DND-41 (cell line): ENCODE measurements at regions not wholly inside any gene's neighbourhood (a gene's known extent, or its start where the extent isn't known, plus 50 kb on each side); places are given as distances from the start of the nearest gene placed in this dataset.

Experiments used
- ATAC-seq: fragments of 200-7000 bp; cut with Tn5 transposase; 3 replicates; pipeline ENCODE4 v1.9.1; 2021; ENCODE audit warnings: low read depth; ENCODE audit not compliant: insufficient read depth
- DNase-seq: peaks from one replicate; pipeline ENCODE4 v3.0.0-alpha.2; 2020
- H2AFZ ChIP-seq: 2 replicates; pipeline ENCODE4 v1.6.0; 2012; ENCODE audit warnings: low read depth, low read length
- H3K27ac ChIP-seq: 2 replicates; pipeline ENCODE4 v1.5.1; 2012; ENCODE audit warnings: low read length, inconsistent platforms
- H3K27me3 ChIP-seq: fragments of 200-600 bp; sonication (generic); 2 replicates; pipeline ENCODE4 v1.6.0; 2012; ENCODE audit warnings: low read length, mild to moderate bottlenecking, inconsistent platforms; ENCODE audit not compliant: insufficient read depth, poor library complexity
- H3K36me3 ChIP-seq: 2 replicates; pipeline ENCODE4 v1.5.1; 2012; ENCODE audit warnings: low read length, inconsistent platforms; ENCODE audit not compliant: insufficient read depth
- H3K4me1 ChIP-seq: 2 replicates; pipeline ENCODE4 v1.5.1; 2012; ENCODE audit warnings: mild to moderate bottlenecking, low read length; ENCODE audit not compliant: insufficient read depth
- H3K4me2 ChIP-seq: 2 replicates; pipeline ENCODE4 v1.6.0; 2012; ENCODE audit warnings: mild to moderate bottlenecking, moderate library complexity, low read length, inconsistent platforms; ENCODE audit not compliant: insufficient read depth
- H3K4me3 ChIP-seq, 2 experiments: fragments of 200-600 bp in 1 of 2; shearing (Covaris generic) in 1 of 2; 2 replicates each; pipeline ENCODE4 v1.5.1; 2012 to 2016; ENCODE audit warnings: inconsistent platforms in 2 of 2, low read length in 2 of 2, mild to moderate bottlenecking in 2 of 2, low read depth in 1 of 2, moderate library complexity in 1 of 2
- H3K79me2 ChIP-seq: 2 replicates; pipeline ENCODE4 v1.6.0; 2012; ENCODE audit warnings: low read length, inconsistent platforms; ENCODE audit not compliant: insufficient read depth
- H3K9ac ChIP-seq: 2 replicates; pipeline ENCODE4 v1.6.0; 2012; ENCODE audit warnings: low read depth, mild to moderate bottlenecking, inconsistent platforms, low read length, moderate library complexity
- H3K9me3 ChIP-seq: 2 replicates; pipeline ENCODE4 v1.5.1; 2012; ENCODE audit warnings: low read length, moderate library complexity, mild to moderate bottlenecking, inconsistent platforms; ENCODE audit not compliant: insufficient read depth, severe bottlenecking
- H4K20me1 ChIP-seq: 2 replicates; pipeline ENCODE4 v1.6.0; 2012; ENCODE audit warnings: low read length; ENCODE audit not compliant: insufficient read depth
- EZH2 ChIP-seq: IDR thresholded peaks from 3 replicates; pipeline ENCODE4 v1.6.1; 2012; ENCODE audit warnings: borderline replicate concordance, low read depth, mild to moderate bottlenecking, moderate library complexity, low read length, inconsistent platforms; ENCODE audit not compliant: severe bottlenecking
- TF ChIP-seq, protein P1 (sequence below): IDR thresholded peaks from 2 replicates; pipeline ENCODE4 v1.5.1; 2012; ENCODE audit warnings: borderline replicate concordance, low read length, moderate library complexity, mild to moderate bottlenecking; ENCODE audit not compliant: poor library complexity, severe bottlenecking; ENCODE audit errors: extremely low read depth

DNA sequence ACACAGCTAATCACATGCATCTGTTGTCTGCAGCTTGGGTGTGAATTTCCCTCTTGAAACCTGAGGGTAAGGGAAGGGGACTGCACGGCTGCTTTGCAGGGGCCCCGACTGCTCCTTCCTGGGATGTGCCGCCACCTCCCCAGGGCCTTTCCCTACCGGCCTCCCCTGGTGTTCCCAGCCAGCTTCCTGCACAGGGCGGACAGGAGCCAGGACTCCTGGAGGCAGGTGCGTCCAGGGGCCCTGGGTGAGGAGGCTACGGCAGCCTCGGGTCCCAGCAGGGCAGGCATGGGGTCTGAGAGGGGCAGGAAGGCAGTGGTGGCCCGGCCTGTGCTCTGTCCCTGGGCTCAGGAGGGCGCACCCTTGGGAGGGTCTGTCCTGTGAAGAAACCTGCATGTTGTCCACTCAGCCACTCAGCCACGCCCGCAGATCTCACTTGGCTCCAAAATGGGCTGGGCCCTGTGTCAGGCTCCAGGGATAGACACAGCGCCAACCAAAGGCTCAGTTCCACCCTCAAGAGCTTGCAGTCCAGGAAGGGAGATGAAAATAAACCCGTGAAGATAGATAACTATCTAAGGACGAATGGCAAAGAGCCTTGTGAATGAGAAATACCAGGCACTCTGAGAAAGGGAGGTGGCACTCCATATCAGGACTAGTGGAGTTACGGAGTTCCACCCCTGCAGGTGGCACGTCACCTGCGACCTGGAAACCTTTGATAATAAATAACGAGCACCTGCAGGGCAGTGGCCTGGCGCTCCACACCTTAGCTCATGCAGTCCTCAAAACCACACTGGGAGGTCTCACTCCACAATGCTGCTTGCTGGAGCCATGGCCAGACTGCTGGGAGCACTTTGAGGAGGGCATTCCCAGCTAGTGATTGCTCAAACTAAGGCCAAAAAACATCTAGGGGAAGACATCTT lies 427.4 kb downstream of the AACS start:
- no peaks in the 10 kb centered on the region for H3K9me3 ChIP-seq
- H3K27ac ChIP-seq, result no peak overlapping the region
- ATAC-seq, result no peak
- no peaks in the 10 kb centered on the region for H4K20me1 ChIP-seq
- H3K4me2 ChIP-seq, result no peak overlapping the region
- no peaks in the 10 kb centered on the region for H3K79me2 ChIP-seq
- H3K36me3 ChIP-seq, result no peaks in the 10 kb centered on the region
- TF ChIP-seq EZH2, result no peak
- DNase-seq, result no peak
- H3K4me1 ChIP-seq, result no peaks in the 10 kb centered on the region
- H2AFZ ChIP-seq, result no peak overlapping the region
- no peak overlapping the region for H3K9ac ChIP-seq
- H3K4me3 ChIP-seq, result no peak overlapping the region
- H3K27me3 ChIP-seq, result peaks cover 2% of the 10 kb centered on the region

DNA sequence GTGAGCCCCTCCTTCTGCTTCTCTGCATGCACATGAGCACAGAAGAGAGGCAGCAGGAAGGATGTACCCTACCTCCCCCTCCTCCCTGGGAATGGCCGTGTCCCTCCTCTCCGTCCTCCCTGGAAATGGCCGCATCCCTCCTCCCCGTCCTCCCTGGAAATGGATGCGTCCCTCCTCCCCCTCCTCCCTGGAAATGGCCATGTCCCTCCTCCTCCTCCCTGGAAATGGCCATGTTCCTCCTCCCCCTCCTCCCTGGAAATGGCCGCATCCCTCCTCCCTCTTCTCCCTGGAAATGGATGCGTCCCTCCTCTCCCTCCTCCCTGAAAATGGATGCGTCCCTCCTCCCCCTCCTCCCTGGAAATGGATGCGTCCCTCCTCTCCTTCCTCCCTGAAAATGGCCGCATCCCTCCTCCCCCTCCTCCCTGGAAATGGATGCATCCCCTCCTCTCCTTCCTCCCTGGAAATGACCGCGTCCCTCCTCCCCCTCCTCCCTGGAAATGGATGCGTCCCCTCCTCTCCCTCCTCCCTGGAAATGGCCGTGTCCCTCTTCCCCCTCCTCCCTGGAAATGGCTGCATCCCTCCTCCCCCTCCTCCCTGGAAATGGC lies 428.6 kb downstream of the AACS start:
- no peaks in the 10 kb centered on the region for H3K9me3 ChIP-seq
- H4K20me1 ChIP-seq, result no peaks in the 10 kb centered on the region
- no peak overlapping the region for H3K27ac ChIP-seq
- H3K27me3 ChIP-seq, result peaks cover 6% of the 10 kb centered on the region
- no peaks in the 10 kb centered on the region for H3K36me3 ChIP-seq
- H2AFZ ChIP-seq, result no peak overlapping the region
- no peak overlapping the region for H3K4me2 ChIP-seq
- no peak overlapping the region for H3K9ac ChIP-seq
- H3K4me3 ChIP-seq, result no peak overlapping the region
- no peaks in the 10 kb centered on the region for H3K4me1 ChIP-seq
- no peak for TF ChIP-seq EZH2
- TF ChIP-seq, protein P1, sequence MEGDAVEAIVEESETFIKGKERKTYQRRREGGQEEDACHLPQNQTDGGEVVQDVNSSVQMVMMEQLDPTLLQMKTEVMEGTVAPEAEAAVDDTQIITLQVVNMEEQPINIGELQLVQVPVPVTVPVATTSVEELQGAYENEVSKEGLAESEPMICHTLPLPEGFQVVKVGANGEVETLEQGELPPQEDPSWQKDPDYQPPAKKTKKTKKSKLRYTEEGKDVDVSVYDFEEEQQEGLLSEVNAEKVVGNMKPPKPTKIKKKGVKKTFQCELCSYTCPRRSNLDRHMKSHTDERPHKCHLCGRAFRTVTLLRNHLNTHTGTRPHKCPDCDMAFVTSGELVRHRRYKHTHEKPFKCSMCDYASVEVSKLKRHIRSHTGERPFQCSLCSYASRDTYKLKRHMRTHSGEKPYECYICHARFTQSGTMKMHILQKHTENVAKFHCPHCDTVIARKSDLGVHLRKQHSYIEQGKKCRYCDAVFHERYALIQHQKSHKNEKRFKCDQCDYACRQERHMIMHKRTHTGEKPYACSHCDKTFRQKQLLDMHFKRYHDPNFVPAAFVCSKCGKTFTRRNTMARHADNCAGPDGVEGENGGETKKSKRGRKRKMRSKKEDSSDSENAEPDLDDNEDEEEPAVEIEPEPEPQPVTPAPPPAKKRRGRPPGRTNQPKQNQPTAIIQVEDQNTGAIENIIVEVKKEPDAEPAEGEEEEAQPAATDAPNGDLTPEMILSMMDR, result no peak
- no peaks in the 10 kb centered on the region for H3K79me2 ChIP-seq
- no peak for DNase-seq
- ATAC-seq, result no peak

- no peak for DNase-seq
Observed at GRCh38 chr12:125503128-125503527, 437.9 kb downstream of the AACS start.

More at GRCh38 chr12:125503128-125503527, 437.9 kb downstream of the AACS start:
- no peak for ATAC-seq
- Histone ChIP-seq H3K9me3 (no peaks in the 10 kb centered on the region), H3K4me1 (no peaks in the 10 kb centered on the region), H3K27me3 (peaks cover under 1% of the 10 kb centered on the region), H3K9ac (no peak overlapping the region), H2AFZ (no peak overlapping the region), H3K27ac (no peak overlapping the region), H3K4me3 (no peak overlapping the region), H3K4me2 (no peak overlapping the region), H4K20me1 (no peaks in the 10 kb centered on the region), H3K36me3 (no peaks in the 10 kb centered on the region), H3K79me2 (no peaks in the 10 kb centered on the region)
- TF ChIP-seq, protein P1, result no peak
- no peak for TF ChIP-seq EZH2
